ENCODE measurements at regions not wholly inside any gene's neighbourhood (a gene's known extent, or its start where the extent isn't known, plus 50 kb on each side); places are given as distances from the start of the nearest gene placed in this dataset.

DNA sequence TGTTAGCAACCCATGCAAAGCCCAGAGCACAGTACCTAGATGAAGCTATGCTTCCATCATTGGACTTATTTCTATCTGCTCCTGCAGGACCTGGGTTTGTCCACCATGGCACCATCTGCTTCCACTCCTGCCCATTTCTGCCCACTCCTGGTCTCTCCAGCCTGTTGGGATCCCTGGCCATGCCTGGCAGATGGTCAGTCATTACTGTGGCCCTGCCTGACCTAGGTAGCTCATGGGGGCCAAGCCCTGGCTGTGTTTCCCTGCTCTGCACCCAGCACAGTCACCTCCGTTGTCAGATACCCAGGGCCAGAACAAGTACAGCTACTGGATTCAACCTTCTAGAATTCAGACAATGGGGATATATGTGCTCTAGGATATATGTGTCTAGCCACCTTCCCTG lies 185.8 kb upstream of the TLE3 start:
- Histone ChIP-seq H3K4me3 (no peak overlapping the region), H3K27ac (no peak overlapping the region), H3K27me3 (no peaks in the 10 kb centered on the region), H3K36me3 (no peaks in the 10 kb centered on the region), H3K9me3 (no peaks in the 10 kb centered on the region), H3K4me1 (peaks cover 5 to 9% (median 5%) of the 10 kb centered on the region in 3 donors)
- ATAC-seq (no peak), FAIRE-seq (no peak), DNase-seq (no peak)
- WGBS, 2 donors: 0 to 96% methylated on average over 1 of the region's 1 CpG
- intact Hi-C loops (cut with DNase I): no loop called here
- TF ChIP-seq, protein P1, sequence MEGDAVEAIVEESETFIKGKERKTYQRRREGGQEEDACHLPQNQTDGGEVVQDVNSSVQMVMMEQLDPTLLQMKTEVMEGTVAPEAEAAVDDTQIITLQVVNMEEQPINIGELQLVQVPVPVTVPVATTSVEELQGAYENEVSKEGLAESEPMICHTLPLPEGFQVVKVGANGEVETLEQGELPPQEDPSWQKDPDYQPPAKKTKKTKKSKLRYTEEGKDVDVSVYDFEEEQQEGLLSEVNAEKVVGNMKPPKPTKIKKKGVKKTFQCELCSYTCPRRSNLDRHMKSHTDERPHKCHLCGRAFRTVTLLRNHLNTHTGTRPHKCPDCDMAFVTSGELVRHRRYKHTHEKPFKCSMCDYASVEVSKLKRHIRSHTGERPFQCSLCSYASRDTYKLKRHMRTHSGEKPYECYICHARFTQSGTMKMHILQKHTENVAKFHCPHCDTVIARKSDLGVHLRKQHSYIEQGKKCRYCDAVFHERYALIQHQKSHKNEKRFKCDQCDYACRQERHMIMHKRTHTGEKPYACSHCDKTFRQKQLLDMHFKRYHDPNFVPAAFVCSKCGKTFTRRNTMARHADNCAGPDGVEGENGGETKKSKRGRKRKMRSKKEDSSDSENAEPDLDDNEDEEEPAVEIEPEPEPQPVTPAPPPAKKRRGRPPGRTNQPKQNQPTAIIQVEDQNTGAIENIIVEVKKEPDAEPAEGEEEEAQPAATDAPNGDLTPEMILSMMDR (IDR thresholded peaks at IDR 0.05): no peak

DNA sequence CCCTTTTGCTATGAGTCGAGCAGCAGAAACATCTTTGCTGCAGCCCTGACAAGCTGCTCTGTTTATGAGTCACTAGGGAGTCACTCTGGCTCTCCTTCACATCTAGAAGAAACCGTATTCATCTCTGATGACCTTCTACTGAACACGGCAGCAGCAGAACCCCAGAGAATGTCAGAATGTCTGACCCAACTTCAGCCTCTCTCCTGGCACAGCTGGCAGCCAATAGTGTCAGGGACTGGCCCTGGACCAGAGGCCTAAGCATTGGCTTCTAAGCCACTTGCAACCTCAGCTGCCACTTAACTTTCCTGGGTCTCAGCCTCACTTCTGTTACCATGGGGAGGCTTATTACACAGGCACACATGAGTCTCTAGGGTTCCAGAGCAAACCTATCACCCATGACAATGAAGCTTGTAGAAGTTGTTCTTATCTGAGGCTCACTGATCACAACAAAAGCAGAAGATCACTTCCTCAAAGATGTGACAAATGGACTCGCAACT lies 184.1 kb upstream of the TLE3 start:
- no peaks in the 10 kb centered on the region for H3K27me3 ChIP-seq
- no peaks in the 10 kb centered on the region for H3K36me3 ChIP-seq
- DNase-seq (no peak), ATAC-seq (no peak), FAIRE-seq (no peak)
- peaks cover 5 to 9% (median 5%) of the 10 kb centered on the region in 3 donors for H3K4me1 ChIP-seq
- H3K27ac ChIP-seq: no peak overlapping the region
- H3K4me3 ChIP-seq: no peak overlapping the region
- 78 to 86% methylated on average over 4 of the region's 4 CpGs for WGBS, 2 donors
- TF ChIP-seq, protein P1 (IDR thresholded peaks at IDR 0.05): no peak
- H3K9me3 ChIP-seq: no peaks in the 10 kb centered on the region
- intact Hi-C loops (cut with DNase I): no loop called here

DNA sequence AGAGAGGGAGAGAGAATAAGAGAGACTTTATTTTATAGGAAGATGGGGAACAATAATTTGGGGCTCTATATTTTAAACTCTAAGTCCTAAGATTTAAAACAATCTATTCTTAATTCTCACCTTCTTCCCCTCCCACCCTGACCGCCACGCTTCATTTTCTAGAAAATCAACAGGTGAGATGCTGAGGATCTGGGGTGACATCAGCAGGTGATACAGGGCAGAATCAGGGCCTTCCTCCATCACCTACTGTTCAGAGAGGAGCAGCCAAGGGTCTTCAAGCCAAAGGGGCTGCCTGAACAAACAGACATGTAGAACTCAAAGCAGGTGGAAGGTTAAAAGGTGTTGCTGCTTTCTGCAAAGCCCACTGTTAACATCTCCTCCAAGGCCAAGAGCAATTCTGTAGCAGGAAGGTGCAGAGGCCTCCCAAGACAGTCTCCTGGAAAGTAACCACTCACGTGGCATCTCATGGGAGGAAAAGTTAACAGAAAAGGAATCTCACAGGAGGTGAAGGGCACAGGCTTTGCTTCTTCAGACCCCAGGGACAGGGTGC lies 183.6 kb upstream of the TLE3 start:
- ATAC-seq: no peak
- H3K27ac ChIP-seq: no peak overlapping the region
- no peaks in the 10 kb centered on the region for H3K36me3 ChIP-seq
- H3K9me3 ChIP-seq: no peaks in the 10 kb centered on the region
- H3K4me3 ChIP-seq: no peak overlapping the region
- FAIRE-seq: no peak
- TF ChIP-seq, protein P1 (IDR thresholded peaks at IDR 0.05): no peak
- WGBS, 2 donors: 84 to 94% methylated on average over 3 of the region's 3 CpGs
- peaks cover 5 to 9% (median 5%) of the 10 kb centered on the region in 3 donors for H3K4me1 ChIP-seq
- H3K27me3 ChIP-seq: no peaks in the 10 kb centered on the region
- intact Hi-C loops (cut with DNase I): no loop called here
- peak in 1 of 6 donors; percentile 15 for DNase-seq

DNA sequence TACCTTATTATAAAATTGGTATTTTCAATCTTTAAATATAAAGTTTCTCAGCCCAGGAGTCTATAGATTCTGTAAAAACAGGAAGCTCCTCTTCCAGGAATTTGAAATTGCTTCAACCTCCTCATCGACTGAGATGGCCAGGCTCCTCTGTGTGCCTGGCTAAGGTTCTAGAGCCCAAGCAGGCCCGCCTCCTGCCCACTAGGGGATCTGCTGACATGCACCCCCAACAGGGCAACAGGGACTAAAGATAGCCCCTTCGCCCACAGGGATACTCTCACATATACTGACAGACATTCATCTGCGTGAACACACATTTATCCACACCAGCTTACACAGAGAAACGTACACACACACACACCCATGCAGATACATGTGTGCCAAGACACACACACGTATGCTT lies 183.1 kb upstream of the TLE3 start:
- FAIRE-seq (no peak), ATAC-seq (no peak), DNase-seq (peak in 2 of 6 donors; percentile 8 to 19)
- H3K27me3 ChIP-seq: no peaks in the 10 kb centered on the region
- no peaks in the 10 kb centered on the region for H3K36me3 ChIP-seq
- 83 to 90% methylated on average over 6 of the region's 6 CpGs for WGBS, 2 donors
- H3K4me1 ChIP-seq: peaks cover 5 to 9% (median 5%) of the 10 kb centered on the region in 3 donors
- TF ChIP-seq, protein P1 (IDR thresholded peaks at IDR 0.05): no peak
- H3K27ac ChIP-seq: no peak overlapping the region
- intact Hi-C loops (cut with DNase I): no loop called here
- no peaks in the 10 kb centered on the region for H3K9me3 ChIP-seq
- H3K4me3 ChIP-seq: no peak overlapping the region

DNA sequence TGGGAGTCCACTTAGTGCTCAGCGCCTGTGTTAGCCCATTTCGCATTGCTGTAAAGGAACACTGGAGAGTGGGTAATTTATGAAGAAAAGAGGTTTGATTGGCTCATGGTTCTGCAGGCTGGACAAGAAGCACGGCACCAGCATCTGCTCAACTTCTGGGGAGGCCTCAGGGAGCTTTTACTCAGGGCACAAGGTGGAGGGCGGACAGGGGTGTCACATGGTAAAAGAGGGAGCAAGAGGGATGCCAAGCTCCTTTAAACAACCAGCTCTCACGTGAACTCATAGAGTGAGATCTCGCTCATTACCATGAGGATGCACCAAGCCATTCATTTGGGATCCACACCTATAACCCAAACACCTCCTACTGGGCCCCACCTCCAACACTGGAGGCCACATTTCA lies 181.4 kb upstream of the TLE3 start:
- TF ChIP-seq, protein P1 (IDR thresholded peaks at IDR 0.05): no peak
- no peak for DNase-seq
- 80 to 85% methylated on average over 6 of the region's 6 CpGs for WGBS, 2 donors
- FAIRE-seq: no peak
- H3K27ac ChIP-seq: no peak overlapping the region
- no peaks in the 10 kb centered on the region for H3K27me3 ChIP-seq
- no peak overlapping the region for H3K4me3 ChIP-seq
- H3K9me3 ChIP-seq: no peaks in the 10 kb centered on the region
- no peaks in the 10 kb centered on the region for H3K36me3 ChIP-seq
- ATAC-seq: no peak
- intact Hi-C loops (cut with DNase I): no loop called here
- peaks cover 0 to 1% (median 0%) of the 10 kb centered on the region in 3 donors for H3K4me1 ChIP-seq
